ENCODE measurements at regions not wholly inside any gene's neighbourhood (a gene's known extent, or its start where the extent isn't known, plus 50 kb on each side); places are given as distances from the start of the nearest gene placed in this dataset.
"Not testable (repeated sequence)": the region's sequence is repeated elsewhere in the genome, so short reads cannot be mapped to it uniquely, and the experiment has no call there.

GRCh38 chr12:24631676-24632426 is 317.1 kb downstream of the BCAT1 start:
- H3K4me3 ChIP-seq (ENCODE audit: low read depth in 1 of 2, low read length in 2 of 2), result no peak overlapping the region
- H3K4me1 ChIP-seq (ENCODE audit: insufficient read depth, low read length), result no peaks in the 10 kb centered on the region
- no peak overlapping the region for H3K9ac ChIP-seq (ENCODE audit: low read length)
- H3K27me3 ChIP-seq (ENCODE audit: control insufficient read depth in 1 of 2, insufficient read depth in 2 of 2, low read length in 2 of 2), result no peaks in the 10 kb centered on the region
- no peaks in the 10 kb centered on the region for H3K36me3 ChIP-seq (ENCODE audit: insufficient read depth, low read length)
- no peak overlapping the region for H3K27ac ChIP-seq (ENCODE audit: low read depth, low read length)
- H3K9me3 ChIP-seq (ENCODE audit: low read length), result no peaks in the 10 kb centered on the region

- Histone ChIP-seq H3K9me3 (ENCODE audit: low read length) (no peaks in the 10 kb centered on the region), H3K27ac (ENCODE audit: low read depth, low read length) (no peak overlapping the region)
Measured at GRCh38 chr12:24630856-24631255, 318.0 kb downstream of the BCAT1 start.

GRCh38 chr12:24630446-24630845 is 318.5 kb downstream of the BCAT1 start:
- H3K36me3 ChIP-seq (ENCODE audit: insufficient read depth, low read length), result no peaks in the 10 kb centered on the region
- H3K27me3 ChIP-seq (ENCODE audit: control insufficient read depth in 1 of 2, insufficient read depth in 2 of 2, low read length in 2 of 2), result no peaks in the 10 kb centered on the region
- H3K9me3 ChIP-seq (ENCODE audit: low read length), result no peaks in the 10 kb centered on the region
- H3K4me3 ChIP-seq (ENCODE audit: low read depth in 1 of 2, low read length in 2 of 2), result no peak overlapping the region
- no peak overlapping the region for H3K27ac ChIP-seq (ENCODE audit: low read depth, low read length)
- no peaks in the 10 kb centered on the region for H3K4me1 ChIP-seq (ENCODE audit: insufficient read depth, low read length)
- H3K9ac ChIP-seq (ENCODE audit: low read length), result no peak overlapping the region

More at GRCh38 chr12:24630856-24631255, 318.0 kb downstream of the BCAT1 start:
- Histone ChIP-seq H3K4me1 (ENCODE audit: insufficient read depth, low read length) (no peaks in the 10 kb centered on the region), H3K36me3 (ENCODE audit: insufficient read depth, low read length) (no peaks in the 10 kb centered on the region), H3K9ac (ENCODE audit: low read length) (no peak overlapping the region), H3K4me3 (ENCODE audit: low read depth in 1 of 2, low read length in 2 of 2) (no peak overlapping the region), H3K27me3 (ENCODE audit: control insufficient read depth in 1 of 2, insufficient read depth in 2 of 2, low read length in 2 of 2) (no peaks in the 10 kb centered on the region)

- no peaks in the 10 kb centered on the region for H3K9me3 ChIP-seq (ENCODE audit: low read length)
Measured at GRCh38 chr12:24625103-24625502, 323.8 kb downstream of the BCAT1 start.

DNA sequence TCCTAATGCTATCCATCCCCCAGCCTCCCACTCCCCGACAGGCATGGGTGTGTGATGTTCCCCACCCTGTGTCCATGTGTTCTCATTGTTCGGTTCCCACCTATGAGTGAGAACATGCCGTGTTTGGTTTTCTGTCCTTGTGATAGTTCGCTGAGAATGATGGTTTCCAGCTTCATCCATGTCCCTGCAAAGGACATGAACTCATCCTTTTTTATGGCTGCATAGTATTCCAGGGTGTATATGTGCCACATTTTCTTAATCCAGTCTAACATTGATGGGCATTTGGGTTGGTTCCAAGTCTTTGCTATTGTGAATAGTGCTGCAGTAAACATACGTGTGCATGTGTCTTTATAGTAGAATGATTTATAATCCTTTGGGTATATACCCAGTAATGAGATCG is 328.9 kb downstream of the BCAT1 start:
- not testable (repeated sequence) for H3K36me3 ChIP-seq (ENCODE audit: insufficient read depth, low read length); H3K9ac ChIP-seq (ENCODE audit: low read length); H3K4me1 ChIP-seq (ENCODE audit: insufficient read depth, low read length); H3K9me3 ChIP-seq (ENCODE audit: low read length); H3K4me3 ChIP-seq (ENCODE audit: low read depth in 1 of 2, low read length in 2 of 2); H3K27ac ChIP-seq (ENCODE audit: low read depth, low read length); H3K27me3 ChIP-seq (ENCODE audit: control insufficient read depth in 1 of 2, insufficient read depth in 2 of 2, low read length in 2 of 2)

More at GRCh38 chr12:24625103-24625502, 323.8 kb downstream of the BCAT1 start:
- no peaks in the 10 kb centered on the region for H3K4me1 ChIP-seq (ENCODE audit: insufficient read depth, low read length)
- no peak overlapping the region for H3K27ac ChIP-seq (ENCODE audit: low read depth, low read length)
- H3K9ac ChIP-seq (ENCODE audit: low read length), result no peak overlapping the region
- no peaks in the 10 kb centered on the region for H3K36me3 ChIP-seq (ENCODE audit: insufficient read depth, low read length)
- no peaks in the 10 kb centered on the region for H3K27me3 ChIP-seq (ENCODE audit: control insufficient read depth in 1 of 2, insufficient read depth in 2 of 2, low read length in 2 of 2)
- no peak overlapping the region for H3K4me3 ChIP-seq (ENCODE audit: low read depth in 1 of 2, low read length in 2 of 2)

DNA sequence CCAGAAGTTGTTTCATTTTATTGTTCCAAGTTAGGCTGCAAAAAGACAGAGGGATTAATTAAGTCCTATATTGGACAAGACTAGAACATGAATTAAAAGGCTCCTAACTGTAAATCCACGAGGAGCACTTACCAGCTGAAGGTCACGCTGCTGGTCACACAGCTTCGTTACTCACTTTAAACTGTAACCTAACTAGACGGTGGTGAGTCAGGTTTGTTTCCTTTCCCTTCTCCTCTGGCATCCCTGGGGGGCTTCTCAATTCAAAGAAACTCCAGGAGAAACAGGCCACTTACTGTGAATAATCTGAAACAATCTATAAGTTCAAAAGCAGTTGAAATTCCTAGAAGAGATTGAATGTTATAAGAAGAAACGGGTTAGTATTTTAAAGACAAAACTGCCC is 331.4 kb downstream of the BCAT1 start:
- Histone ChIP-seq H3K4me1 (ENCODE audit: insufficient read depth, low read length) (no peaks in the 10 kb centered on the region), H3K4me3 (ENCODE audit: low read depth in 1 of 2, low read length in 2 of 2) (no peak overlapping the region), H3K9ac (ENCODE audit: low read length) (no peak overlapping the region), H3K27ac (ENCODE audit: low read depth, low read length) (no peak overlapping the region), H3K9me3 (ENCODE audit: low read length) (no peaks in the 10 kb centered on the region), H3K27me3 (ENCODE audit: control insufficient read depth in 1 of 2, insufficient read depth in 2 of 2, low read length in 2 of 2) (no peaks in the 10 kb centered on the region), H3K36me3 (ENCODE audit: insufficient read depth, low read length) (no peaks in the 10 kb centered on the region)

- Histone ChIP-seq H3K9me3 (ENCODE audit: low read length) (no peaks in the 10 kb centered on the region), H3K4me3 (ENCODE audit: low read depth in 1 of 2, low read length in 2 of 2) (no peak overlapping the region), H3K27me3 (ENCODE audit: control insufficient read depth in 1 of 2, insufficient read depth in 2 of 2, low read length in 2 of 2) (no peaks in the 10 kb centered on the region), H3K27ac (ENCODE audit: low read depth, low read length) (no peak overlapping the region), H3K9ac (ENCODE audit: low read length) (no peak overlapping the region), H3K36me3 (ENCODE audit: insufficient read depth, low read length) (no peaks in the 10 kb centered on the region), H3K4me1 (ENCODE audit: insufficient read depth, low read length) (no peaks in the 10 kb centered on the region)
Measured at GRCh38 chr12:24615967-24616411, 332.9 kb downstream of the BCAT1 start.

DNA sequence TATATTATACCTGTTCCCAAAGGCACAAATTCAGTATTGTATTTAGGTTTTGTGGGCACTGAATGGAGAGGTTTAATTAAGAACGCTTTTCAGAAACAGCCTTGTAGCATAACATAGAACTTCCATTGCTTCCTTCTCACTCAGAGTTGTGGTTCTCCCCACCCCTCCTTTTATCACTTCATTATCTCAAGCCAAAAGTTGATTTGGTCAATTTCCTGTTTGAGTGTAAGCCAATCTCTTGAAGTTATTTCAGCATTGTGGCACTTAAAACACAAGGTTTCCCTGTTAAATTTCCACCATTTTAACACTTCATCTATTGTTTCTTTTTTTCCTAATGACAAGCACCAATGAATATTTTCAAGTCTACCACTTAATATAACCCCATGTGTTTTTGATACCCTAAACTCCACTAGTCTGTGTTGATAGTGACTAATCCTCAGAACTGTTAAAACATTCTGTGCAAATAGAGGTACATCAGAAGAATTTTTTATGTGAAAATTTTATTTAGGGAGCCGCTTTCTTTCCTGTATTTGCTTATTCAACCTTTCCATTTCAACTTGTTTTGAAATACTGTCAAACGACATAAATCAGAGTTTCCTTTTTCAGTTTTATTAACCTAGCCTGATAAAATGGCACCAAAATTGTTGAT is 340.1 kb downstream of the BCAT1 start:
- no peak overlapping the region for H3K9ac ChIP-seq (ENCODE audit: low read length)
- H3K36me3 ChIP-seq (ENCODE audit: insufficient read depth, low read length), result no peaks in the 10 kb centered on the region
- H3K27me3 ChIP-seq (ENCODE audit: control insufficient read depth in 1 of 2, insufficient read depth in 2 of 2, low read length in 2 of 2), result no peaks in the 10 kb centered on the region
- no peaks in the 10 kb centered on the region for H3K9me3 ChIP-seq (ENCODE audit: low read length)
- H3K4me1 ChIP-seq (ENCODE audit: insufficient read depth, low read length), result no peaks in the 10 kb centered on the region
- no peak overlapping the region for H3K4me3 ChIP-seq (ENCODE audit: low read depth in 1 of 2, low read length in 2 of 2)
- H3K27ac ChIP-seq (ENCODE audit: low read depth, low read length), result no peak overlapping the region

DNA sequence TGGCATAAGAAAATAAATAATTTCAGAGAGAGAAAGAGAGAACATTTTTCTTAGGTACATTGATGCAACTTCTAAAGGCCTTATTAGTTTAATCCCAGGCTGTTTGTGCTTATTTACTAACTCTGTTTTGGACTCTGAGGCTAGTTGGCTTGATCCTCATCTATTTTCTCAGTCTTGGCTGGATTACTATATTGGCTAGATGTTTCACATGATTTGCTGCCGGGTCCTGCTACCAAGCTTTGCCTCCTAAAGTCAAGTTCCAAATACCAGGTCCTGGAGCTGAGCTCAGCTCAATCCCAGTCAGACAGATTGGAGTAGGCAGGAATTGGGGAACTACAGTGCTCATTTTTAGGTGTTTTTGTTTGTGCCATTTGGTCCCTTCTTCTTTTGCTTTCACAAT is 340.8 kb downstream of the BCAT1 start:
- no peak overlapping the region for H3K27ac ChIP-seq (ENCODE audit: low read depth, low read length)
- H3K4me3 ChIP-seq (ENCODE audit: low read depth in 1 of 2, low read length in 2 of 2), result no peak overlapping the region
- no peaks in the 10 kb centered on the region for H3K27me3 ChIP-seq (ENCODE audit: control insufficient read depth in 1 of 2, insufficient read depth in 2 of 2, low read length in 2 of 2)
- H3K36me3 ChIP-seq (ENCODE audit: insufficient read depth, low read length), result no peaks in the 10 kb centered on the region
- no peak overlapping the region for H3K9ac ChIP-seq (ENCODE audit: low read length)
- H3K9me3 ChIP-seq (ENCODE audit: low read length), result no peaks in the 10 kb centered on the region
- no peaks in the 10 kb centered on the region for H3K4me1 ChIP-seq (ENCODE audit: insufficient read depth, low read length)

DNA sequence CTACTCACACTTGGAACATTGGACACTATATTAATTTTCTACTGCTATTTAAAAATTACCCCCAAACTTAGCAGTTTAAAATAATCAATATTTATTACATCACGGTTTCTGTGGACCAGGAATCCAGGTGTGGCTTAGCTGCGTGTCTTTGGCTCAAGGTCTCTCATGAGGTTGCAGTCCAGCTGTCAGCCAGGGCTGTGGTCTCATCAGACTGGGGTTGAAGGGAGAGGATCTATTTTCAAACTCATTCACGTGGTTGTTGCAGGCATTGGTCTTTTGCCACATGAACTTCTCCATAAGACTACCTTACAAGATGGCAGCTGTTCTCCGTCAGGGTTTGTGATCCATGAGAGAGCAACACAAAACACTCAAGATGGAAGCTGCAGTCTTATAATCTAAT is 343.0 kb downstream of the BCAT1 start:
- Histone ChIP-seq H3K4me1 (ENCODE audit: insufficient read depth, low read length) (no peaks in the 10 kb centered on the region), H3K27ac (ENCODE audit: low read depth, low read length) (no peak overlapping the region), H3K36me3 (ENCODE audit: insufficient read depth, low read length) (no peaks in the 10 kb centered on the region), H3K27me3 (ENCODE audit: control insufficient read depth in 1 of 2, insufficient read depth in 2 of 2, low read length in 2 of 2) (no peaks in the 10 kb centered on the region), H3K9me3 (ENCODE audit: low read length) (no peaks in the 10 kb centered on the region), H3K4me3 (ENCODE audit: low read depth in 1 of 2, low read length in 2 of 2) (no peak overlapping the region), H3K9ac (ENCODE audit: low read length) (no peak overlapping the region)

- H3K36me3 ChIP-seq (ENCODE audit: insufficient read depth, low read length), result no peaks in the 10 kb centered on the region
- no peak overlapping the region for H3K27ac ChIP-seq (ENCODE audit: low read depth, low read length)
- H3K9ac ChIP-seq (ENCODE audit: low read length), result no peak overlapping the region
- H3K27me3 ChIP-seq (ENCODE audit: control insufficient read depth in 1 of 2, insufficient read depth in 2 of 2, low read length in 2 of 2), result no peaks in the 10 kb centered on the region
- no peak overlapping the region for H3K4me3 ChIP-seq (ENCODE audit: low read depth in 1 of 2, low read length in 2 of 2)
- H3K4me1 ChIP-seq (ENCODE audit: insufficient read depth, low read length), result no peaks in the 10 kb centered on the region
- H3K9me3 ChIP-seq (ENCODE audit: low read length), result no peaks in the 10 kb centered on the region
Measured at GRCh38 chr12:24605466-24605865, 343.4 kb downstream of the BCAT1 start.

DNA sequence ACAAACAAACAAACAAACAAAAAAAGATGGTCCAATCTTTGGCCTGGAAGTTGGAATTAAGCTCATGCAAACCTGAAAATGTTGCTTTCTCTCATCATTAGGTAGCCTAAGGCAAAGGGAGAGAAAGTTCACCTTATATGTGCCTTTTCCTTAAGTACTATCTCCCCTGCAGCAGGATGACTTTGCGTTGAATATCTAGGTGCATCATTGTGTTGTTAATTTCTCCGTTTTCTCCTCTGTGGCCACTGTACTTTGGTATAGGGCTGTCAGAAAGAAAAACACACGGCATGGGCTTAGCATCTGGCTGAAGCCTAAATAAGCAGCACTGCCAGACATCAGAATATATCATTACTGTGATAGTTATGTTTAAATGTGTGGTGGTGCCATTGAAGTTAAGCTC is 345.5 kb downstream of the BCAT1 start:
- Histone ChIP-seq H3K27me3 (ENCODE audit: control insufficient read depth in 1 of 2, insufficient read depth in 2 of 2, low read length in 2 of 2) (no peaks in the 10 kb centered on the region), H3K9ac (ENCODE audit: low read length) (no peak overlapping the region), H3K27ac (ENCODE audit: low read depth, low read length) (no peak overlapping the region), H3K36me3 (ENCODE audit: insufficient read depth, low read length) (no peaks in the 10 kb centered on the region), H3K4me3 (ENCODE audit: low read depth in 1 of 2, low read length in 2 of 2) (no peak overlapping the region), H3K4me1 (ENCODE audit: insufficient read depth, low read length) (no peaks in the 10 kb centered on the region), H3K9me3 (ENCODE audit: low read length) (no peaks in the 10 kb centered on the region)
